Sigmoid colon (tissue), 4 donors: ENCODE measurements at regions not wholly inside any gene's neighbourhood (a gene's known extent, or its start where the extent isn't known, plus 50 kb on each side); places are given as distances from the start of the nearest gene placed in this dataset.
A peak's percentile ranks its signal among the peaks of the same experiment; 100 is the strongest.

Experiments used
- CTCF ChIP-seq, 4 experiments: fragments of 450-650 bp in 3 of 4; fragments of 200-600 bp in 1 of 4; IDR thresholded peaks; one replicate each; pipeline ENCODE4 v1.5.1; 2016 to 2019; ENCODE audit warnings: antibody characterized with exemption in 4 of 4, mild to moderate bottlenecking in 3 of 4, moderate library complexity in 2 of 4
- POLR2A ChIP-seq, 2 donors: fragments of 450-650 bp; IDR thresholded peaks; one replicate each; pipeline ENCODE4 v1.6.1; 2016; ENCODE audit warnings: antibody characterized with exemption in 2 of 2, mild to moderate bottlenecking in 2 of 2, moderate library complexity in 2 of 2
- POLR2AphosphoS5 ChIP-seq, 4 donors: sonication (generic); formaldehyde crosslinking; IDR thresholded peaks; one replicate each; pipeline ENCODE4 v1.6.1; 2017; ENCODE audit warnings: antibody characterized with exemption in 4 of 4

GRCh38 chr12:105562199-105562971 lies 231.9 kb downstream of the C12orf75 start:
- TF ChIP-seq CTCF (IDR thresholded peaks at IDR 0.05) (no peak), POLR2AphosphoS5 (IDR thresholded peaks at IDR 0.05) (peak in 1 of 4 donors; percentile 31), POLR2A (IDR thresholded peaks at IDR 0.05) (no peak)
